CD1c-positive myeloid dendritic cell (primary cell): ENCODE measurements at regions not wholly inside any gene's neighbourhood (a gene's known extent, or its start where the extent isn't known, plus 50 kb on each side); places are given as distances from the start of the nearest gene placed in this dataset.
"Not testable (repeated sequence)": the region's sequence is repeated elsewhere in the genome, so short reads cannot be mapped to it uniquely, and the experiment has no call there.

Experiments
- DNase-seq: peaks from one replicate; pipeline ENCODE4 v3.0.0-alpha.2; 2016; ENCODE audit errors: extremely low spot score

DNA sequence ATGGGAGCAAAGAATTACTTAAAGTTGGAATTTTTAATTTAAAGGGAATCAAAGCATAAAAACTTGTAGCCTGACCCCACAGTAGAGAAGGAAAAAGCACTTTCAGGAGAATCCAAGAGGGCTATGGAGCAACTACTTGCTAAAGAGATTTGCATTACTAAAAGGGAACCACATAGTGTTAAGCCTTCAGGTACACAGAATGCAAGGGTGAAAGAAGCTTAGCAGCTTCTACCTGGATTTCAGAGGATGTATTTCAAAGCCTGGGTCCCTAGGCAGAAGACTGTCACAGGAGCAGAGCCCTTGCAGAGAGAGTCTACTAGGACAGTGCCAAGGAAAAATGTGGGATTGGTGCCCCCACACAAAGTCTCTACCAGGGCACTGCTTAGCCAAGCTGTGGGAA is 575.0 kb downstream of the GBE1 start:
- no peak for DNase-seq

GRCh38 chr3:81182086-81182875 is 579.2 kb downstream of the GBE1 start:
- DNase-seq = not testable (repeated sequence)

- DNase-seq = no peak
These were observed 587.9 kb downstream of the GBE1 start for GRCh38 chr3:81173514-81173913.

- DNase-seq = no peak
These were observed 591.1 kb downstream of the GBE1 start for GRCh38 chr3:81170298-81170697.

GRCh38 chr3:81164806-81165205 is 596.6 kb downstream of the GBE1 start:
- no peak for DNase-seq

GRCh38 chr3:81161851-81162250 is 599.6 kb downstream of the GBE1 start:
- no peak for DNase-seq

DNA sequence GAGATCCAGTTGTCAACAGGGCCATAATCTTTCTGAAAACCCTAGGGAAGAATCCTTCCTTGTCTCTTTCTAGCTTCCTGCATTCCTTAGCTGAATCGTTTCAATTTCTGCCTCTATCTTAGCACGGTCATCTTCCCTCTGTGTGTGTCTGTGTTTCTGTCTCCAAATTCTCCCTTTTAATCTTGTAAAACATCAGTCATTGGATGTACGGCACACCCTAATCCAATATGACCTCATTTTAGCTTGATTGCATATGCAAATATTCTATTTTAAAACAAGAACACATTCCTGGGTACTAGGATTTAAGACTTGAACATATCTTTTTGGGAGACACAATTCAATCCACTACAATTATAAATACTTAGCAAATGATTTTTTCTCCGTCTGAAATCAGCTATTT is 600.3 kb downstream of the GBE1 start:
- no peak for DNase-seq

DNA sequence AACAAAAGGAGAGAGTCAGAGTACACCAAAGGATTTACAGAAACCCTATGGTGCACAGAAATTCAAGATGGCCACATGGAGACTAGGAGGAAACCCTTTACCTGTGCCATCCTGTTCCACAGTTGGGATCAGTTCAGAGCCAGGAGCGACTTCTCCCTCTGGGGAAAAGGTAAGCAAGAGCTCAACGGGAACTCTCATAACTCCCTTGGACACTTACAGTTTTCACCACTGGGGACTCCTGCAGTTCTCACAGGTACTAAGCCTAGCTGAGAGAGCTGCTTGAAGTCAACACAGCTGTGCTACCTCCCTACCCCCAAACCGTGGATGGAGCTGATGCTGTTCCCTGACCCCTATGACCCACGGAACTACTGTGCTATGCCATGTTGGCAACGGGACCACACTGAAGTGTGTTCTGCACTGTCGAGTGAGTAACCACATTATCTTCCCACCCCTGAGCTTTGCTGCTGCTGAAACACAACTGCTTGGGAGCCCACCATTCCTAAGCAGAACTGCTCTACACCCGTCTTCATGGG is 606.8 kb downstream of the GBE1 start:
- no peak for DNase-seq

DNA sequence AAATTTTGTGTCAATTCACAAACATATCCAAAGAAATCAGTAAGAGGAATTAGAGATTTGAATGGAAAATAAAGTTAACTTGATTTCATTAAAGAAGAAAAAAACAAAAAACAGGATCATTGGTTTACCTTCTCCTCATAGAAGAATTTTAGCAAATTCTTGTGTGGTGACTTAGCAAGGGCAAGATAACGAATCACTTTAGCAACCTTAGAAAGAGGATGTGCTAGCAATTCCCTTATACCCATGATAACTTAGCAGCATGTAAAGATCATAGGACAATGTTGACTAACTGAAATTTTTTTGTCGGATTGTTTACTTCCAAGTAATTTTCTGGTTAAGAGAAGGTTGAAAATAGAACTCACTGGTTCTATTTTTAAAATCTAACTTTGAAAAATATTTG is 609.3 kb downstream of the GBE1 start:
- no peak for DNase-seq

DNA sequence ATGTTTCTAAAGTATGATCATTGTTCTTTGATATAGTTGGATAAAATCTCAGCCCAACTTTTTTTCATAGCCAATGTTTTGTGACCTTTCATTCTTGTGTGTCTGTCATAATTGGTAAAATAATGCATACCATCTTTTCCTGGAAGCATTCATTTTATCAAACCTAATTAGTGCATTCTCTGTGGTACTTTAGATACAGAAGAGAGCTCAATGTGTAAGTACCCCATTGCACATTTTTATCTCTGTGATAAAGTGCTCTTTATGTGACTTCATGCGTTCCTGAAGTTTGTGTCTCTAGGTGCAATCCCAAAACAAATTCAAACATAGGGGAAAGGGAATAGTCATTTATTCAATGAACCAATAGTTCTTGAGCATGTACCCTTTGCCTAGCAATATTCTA is 628.5 kb downstream of the GBE1 start:
- DNase-seq = no peak

DNA sequence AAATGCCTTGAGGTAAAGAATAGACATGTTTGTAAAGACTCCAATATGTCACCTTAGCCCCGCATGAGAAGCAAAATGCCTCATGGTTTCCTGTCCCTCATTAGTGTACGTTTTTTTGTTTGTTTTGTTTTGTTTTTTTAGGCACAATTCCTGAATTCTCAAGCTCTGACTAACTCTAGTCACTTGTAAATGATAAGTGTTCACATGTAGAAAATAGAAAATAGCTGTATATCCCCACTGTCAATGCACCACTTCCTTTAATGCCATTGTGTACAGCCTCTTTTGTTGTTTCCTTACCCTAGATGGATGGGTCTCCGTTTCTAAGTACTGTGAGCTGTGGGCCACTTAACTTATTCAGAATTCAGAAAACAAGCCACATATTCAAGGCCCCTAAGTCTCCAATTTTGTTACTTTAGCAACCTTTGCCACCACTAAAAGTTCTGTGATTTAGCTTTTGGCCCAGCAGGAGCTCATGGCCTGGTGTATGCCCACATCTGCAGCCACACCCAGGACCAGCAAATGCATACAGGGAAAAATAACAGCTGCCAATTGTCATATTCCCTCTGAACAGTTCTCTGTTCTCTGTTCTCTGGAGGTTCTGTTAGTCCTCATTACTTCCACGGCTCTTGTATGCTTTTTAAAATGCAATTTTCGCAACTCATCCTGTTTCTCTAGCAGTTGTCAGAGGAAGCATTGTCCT is 655.5 kb downstream of the GBE1 start:
- DNase-seq = no peak

GRCh38 chr3:81105206-81105605 is 656.2 kb downstream of the GBE1 start:
- no peak for DNase-seq

GRCh38 chr3:81097889-81098288 is 663.6 kb downstream of the GBE1 start:
- DNase-seq = no peak

DNA sequence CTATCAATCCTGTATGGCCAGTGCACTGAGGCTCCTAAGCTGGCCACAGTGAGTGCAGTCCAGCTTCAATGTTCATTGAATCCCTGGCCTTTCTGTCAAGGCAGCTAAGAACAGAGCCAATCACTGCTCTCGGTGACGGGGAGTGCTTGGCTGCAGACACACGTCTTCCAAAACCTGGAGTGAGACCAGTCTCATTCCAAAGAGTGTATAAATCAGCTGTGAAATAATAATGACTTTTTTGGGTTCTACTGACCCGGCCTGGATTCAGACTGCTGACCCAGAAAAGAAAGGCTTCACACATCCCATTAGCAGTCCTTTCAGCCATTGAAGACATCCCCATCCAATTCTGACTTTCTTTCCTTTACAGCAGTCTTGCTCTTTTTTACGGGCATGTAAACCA is 665.5 kb downstream of the GBE1 start:
- no peak for DNase-seq

- no peak for DNase-seq
These were observed 666.5 kb downstream of the GBE1 start for GRCh38 chr3:81094986-81095385.

DNA sequence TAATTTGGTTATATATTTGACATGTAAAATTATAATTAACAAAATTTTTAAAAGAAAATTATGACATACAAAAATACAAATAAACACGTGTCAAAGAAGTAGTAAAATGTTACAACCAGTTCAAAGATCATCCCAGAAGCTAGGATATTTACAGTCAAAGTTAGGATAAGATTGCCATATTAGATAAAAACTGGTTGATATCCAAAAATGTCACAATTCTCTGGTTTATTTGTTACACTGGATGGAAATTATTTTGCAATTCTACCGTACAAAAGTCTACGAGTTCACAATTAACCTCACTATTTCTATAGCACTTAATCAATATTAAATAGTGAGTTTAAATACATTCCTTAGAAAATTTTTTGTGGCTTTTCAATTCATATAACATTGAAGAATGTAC is 673.8 kb downstream of the GBE1 start:
- DNase-seq = no peak

DNA sequence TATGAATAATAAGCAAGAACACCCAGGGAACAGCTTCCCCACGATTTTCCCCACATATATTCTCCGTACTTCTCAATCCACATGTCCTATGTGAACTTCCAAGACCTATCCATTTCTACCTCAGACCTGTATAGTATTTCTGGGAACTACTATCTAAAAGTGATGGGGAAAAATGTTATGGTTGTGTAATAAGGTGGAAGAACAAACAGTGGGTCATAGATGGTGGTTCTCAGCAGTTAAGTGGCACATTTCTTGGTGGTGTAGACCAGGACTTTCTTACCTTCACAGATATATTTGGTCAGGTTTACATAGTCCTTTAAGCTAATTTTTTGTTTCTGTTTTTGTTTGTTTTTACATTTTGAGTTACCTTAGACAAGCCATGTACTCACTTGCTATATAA is 675.1 kb downstream of the GBE1 start:
- DNase-seq = no peak

DNA sequence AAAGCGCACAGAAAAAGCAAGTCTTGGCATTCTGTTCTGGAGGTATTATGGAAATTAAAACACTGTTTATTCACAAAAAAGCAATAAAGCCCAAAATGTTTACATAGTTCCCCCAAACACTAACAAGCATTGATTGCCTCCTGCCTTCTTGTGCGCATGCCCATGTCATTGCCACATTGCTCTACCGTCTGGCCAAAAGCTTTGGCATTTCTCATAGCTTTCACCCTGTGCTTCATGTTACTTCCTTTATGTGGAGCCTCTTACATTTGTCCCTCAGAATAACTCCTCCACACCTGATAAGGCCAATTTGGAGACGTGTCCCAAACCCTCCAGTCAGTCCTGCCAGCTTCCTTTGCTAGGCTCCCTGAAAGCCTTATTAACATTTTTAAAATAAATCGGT is 680.8 kb downstream of the GBE1 start:
- no peak for DNase-seq

- DNase-seq = no peak
These were observed 688.9 kb downstream of the GBE1 start for GRCh38 chr3:81072591-81072990.

GRCh38 chr3:81068546-81068945 is 692.9 kb downstream of the GBE1 start:
- no peak for DNase-seq

DNA sequence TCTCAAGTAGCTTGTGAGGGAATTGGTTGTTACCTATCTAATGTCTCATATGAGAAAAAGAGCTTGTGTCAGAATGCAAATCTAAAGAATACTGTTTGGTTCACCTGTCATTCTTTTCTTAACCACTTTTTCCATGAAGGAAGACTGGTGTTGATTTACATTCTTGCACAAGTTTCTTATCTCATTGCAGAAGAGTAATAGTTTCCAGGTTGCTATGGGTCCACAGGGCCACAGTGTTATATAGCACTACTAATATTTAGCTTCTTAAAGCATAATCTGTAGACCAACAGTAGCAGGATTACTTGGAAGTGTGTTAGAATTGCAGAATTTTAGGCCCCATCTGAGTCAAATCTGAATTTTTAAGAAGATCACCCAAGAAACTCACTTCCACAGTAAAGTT is 697.5 kb downstream of the GBE1 start:
- DNase-seq = no peak

- DNase-seq = not testable (repeated sequence)
These were observed 710.3 kb downstream of the GBE1 start for GRCh38 chr3:81051133-81051532.

DNA sequence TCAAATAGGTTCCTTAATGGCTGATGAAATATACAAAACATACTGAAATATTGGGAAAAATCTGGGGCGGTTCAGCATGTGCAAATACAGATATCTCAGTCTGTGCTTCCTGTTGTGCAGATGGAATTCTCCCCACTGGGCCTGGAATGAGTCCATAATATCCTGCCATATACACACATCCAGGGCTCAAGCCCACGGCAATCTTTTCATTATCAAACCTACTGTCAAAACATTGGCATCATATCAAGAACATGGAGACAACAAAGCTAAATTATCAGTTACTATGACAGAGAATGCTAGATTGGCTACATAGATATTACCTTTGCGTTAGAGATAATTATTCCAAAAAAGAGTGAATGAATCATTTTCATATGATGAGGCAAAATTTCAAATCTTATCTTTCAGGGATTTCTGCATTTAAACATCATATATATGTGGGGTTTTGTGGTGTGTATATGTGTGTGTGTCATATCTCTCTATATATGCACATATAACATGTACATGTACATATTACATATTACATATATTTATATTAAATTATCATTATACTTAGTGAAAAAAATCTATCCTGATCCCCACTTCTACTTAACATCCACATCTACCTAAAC is 713.3 kb downstream of the GBE1 start:
- DNase-seq = no peak
